Skin epidermis (tissue), 12 donors: ENCODE measurements at regions not wholly inside any gene's neighbourhood (a gene's known extent, or its start where the extent isn't known, plus 50 kb on each side); places are given as distances from the start of the nearest gene placed in this dataset.

Experiments used
- H3K27ac ChIP-seq, 21 experiments: fragments of 200-600 bp; sonication (generic) in 11 of 21; one replicate each; pipeline ENCODE4 v1.5.0; 2020; ENCODE audit warnings: mild to moderate bottlenecking in 3 of 21, inconsistent platforms in 2 of 21, moderate library complexity in 2 of 21
- H3K4me3 ChIP-seq, 7 experiments: fragments of 200-600 bp; sonication (generic) in 2 of 7; one replicate each; pipeline ENCODE4 v1.5.0; 2020; ENCODE audit warnings: inconsistent platforms in 2 of 7, mild to moderate bottlenecking in 2 of 7, moderate library complexity in 1 of 7

GRCh38 chr2:118165595-118165994, 77.3 kb downstream of the INSIG2 start:
- Histone ChIP-seq H3K4me3 (no peak overlapping the region), H3K27ac (no peak overlapping the region)
